NB4 (cell line): ENCODE measurements at regions not wholly inside any gene's neighbourhood (a gene's known extent, or its start where the extent isn't known, plus 50 kb on each side); places are given as distances from the start of the nearest gene placed in this dataset.

ENCODE experiments used
- CTCF ChIP-seq: IDR thresholded peaks from one replicate; pipeline ENCODE4 v1.5.1; 2012; ENCODE audit warnings: low read depth, low read length
- MAX ChIP-seq: IDR thresholded peaks from 2 replicates; pipeline ENCODE4 v1.6.1; 2011; ENCODE audit warnings: low read depth, low read length
- MYC ChIP-seq: IDR thresholded peaks from 2 replicates; pipeline ENCODE4 v1.6.1; 2011; ENCODE audit warnings: low read depth, low read length
- POLR2A ChIP-seq: IDR thresholded peaks from 2 replicates; pipeline ENCODE4 v1.6.1; 2011; ENCODE audit warnings: mild to moderate bottlenecking; ENCODE audit not compliant: insufficient read length; ENCODE audit errors: extremely low read depth

- TF ChIP-seq CTCF (no peak), POLR2A (no peak), MYC (no peak), MAX (no peak)
These were observed 523.1 kb downstream of the IQCM start for GRCh38 chr4:149292425-149293007.
